HG03558 (cell line): ENCODE measurements at regions not wholly inside any gene's neighbourhood (a gene's known extent, or its start where the extent isn't known, plus 50 kb on each side); places are given as distances from the start of the nearest gene placed in this dataset.
"Not testable (repeated sequence)": the region's sequence is repeated elsewhere in the genome, so short reads cannot be mapped to it uniquely, and the experiment has no call there.

Experiments used
- ATAC-seq: cut with Tn5 transposase; IDR thresholded peaks from one replicate; pipeline ENCODE4 v1.9.1; 2021; ENCODE audit warnings: moderate number of reproducible peaks; ENCODE audit not compliant: unreplicated experiment; ENCODE audit errors: extremely low read depth

GRCh38 chr9:71632776-71633175 is 135.5 kb downstream of the CEMIP2 start:
- no peak for ATAC-seq

- no peak for ATAC-seq
Measured at GRCh38 chr9:71630377-71630995, 137.8 kb downstream of the CEMIP2 start.

- ATAC-seq = no peak
Measured at GRCh38 chr9:71629578-71630215, 138.6 kb downstream of the CEMIP2 start.

- ATAC-seq = no peak
Measured at GRCh38 chr9:71628247-71628646, 140.1 kb downstream of the CEMIP2 start.

- ATAC-seq = no peak
Measured at GRCh38 chr9:71627537-71627936, 140.8 kb downstream of the CEMIP2 start.

- ATAC-seq = no peak
Measured at GRCh38 chr9:71626395-71626794, 141.9 kb downstream of the CEMIP2 start.

GRCh38 chr9:71624728-71625127 is 143.6 kb downstream of the CEMIP2 start:
- ATAC-seq = no peak

- no peak for ATAC-seq
Measured at GRCh38 chr9:71620746-71621145, 147.6 kb downstream of the CEMIP2 start.

- ATAC-seq = no peak
Measured at GRCh38 chr9:71620331-71620730, 148.0 kb downstream of the CEMIP2 start.

- ATAC-seq = no peak
Measured at GRCh38 chr9:71619926-71620325, 148.4 kb downstream of the CEMIP2 start.

- ATAC-seq = no peak
Measured at GRCh38 chr9:71614409-71615010, 153.8 kb downstream of the CEMIP2 start.

- ATAC-seq = no peak
Measured at GRCh38 chr9:71612889-71613288, 155.4 kb downstream of the CEMIP2 start.

GRCh38 chr9:71609448-71609830 is 158.9 kb downstream of the CEMIP2 start:
- no peak for ATAC-seq

GRCh38 chr9:71608825-71609447 is 159.4 kb downstream of the CEMIP2 start:
- ATAC-seq = no peak

GRCh38 chr9:71608021-71608420 is 160.3 kb downstream of the CEMIP2 start:
- ATAC-seq = no peak

GRCh38 chr9:71607461-71607881 is 160.8 kb downstream of the CEMIP2 start:
- no peak for ATAC-seq

- ATAC-seq = peak; percentile 56
Measured at GRCh38 chr9:71604197-71605063, 163.9 kb downstream of the CEMIP2 start.

- ATAC-seq = no peak
Measured at GRCh38 chr9:71602652-71603051, 165.7 kb downstream of the CEMIP2 start.

- ATAC-seq = not testable (repeated sequence)
Measured at GRCh38 chr9:71595762-71596161, 172.6 kb downstream of the CEMIP2 start.

- ATAC-seq = no peak
Measured at GRCh38 chr9:71594541-71594940, 173.8 kb downstream of the CEMIP2 start.
